ENCODE measurements at regions not wholly inside any gene's neighbourhood (a gene's known extent, or its start where the extent isn't known, plus 50 kb on each side); places are given as distances from the start of the nearest gene placed in this dataset.
"Not testable (repeated sequence)": the region's sequence is repeated elsewhere in the genome, so short reads cannot be mapped to it uniquely, and the experiment has no call there.

GRCh38 chr11:82533628-82534327 is 199.9 kb downstream of the FAM181B start:
- DNase-seq, result no peak

- no peak for DNase-seq
These were observed 203.7 kb downstream of the FAM181B start for GRCh38 chr11:82529936-82530335.

GRCh38 chr11:82527081-82527584 is 206.5 kb downstream of the FAM181B start:
- no peak for DNase-seq

GRCh38 chr11:82523141-82523540 is 210.5 kb downstream of the FAM181B start:
- DNase-seq, result no peak

- peak in 1 of 2 donors; percentile 0 for DNase-seq
These were observed 212.2 kb downstream of the FAM181B start for GRCh38 chr11:82521427-82521826.

- no peak for DNase-seq
These were observed 226.4 kb downstream of the FAM181B start for GRCh38 chr11:82507288-82507687.

GRCh38 chr11:82505379-82505778 is 228.3 kb downstream of the FAM181B start:
- no peak for DNase-seq

GRCh38 chr11:82501174-82501573 is 232.5 kb downstream of the FAM181B start:
- not testable (repeated sequence) for DNase-seq

GRCh38 chr11:82494988-82495432 is 238.7 kb downstream of the FAM181B start:
- DNase-seq, result no peak

- DNase-seq, result no peak
These were observed 258.8 kb downstream of the FAM181B start for GRCh38 chr11:82474876-82475275.

GRCh38 chr11:82465481-82465880 is 268.2 kb downstream of the FAM181B start:
- no peak for DNase-seq

GRCh38 chr11:82462608-82463242 is 270.9 kb downstream of the FAM181B start:
- DNase-seq, result no peak

- DNase-seq, result no peak
These were observed 274.9 kb downstream of the FAM181B start for GRCh38 chr11:82458761-82459160.

GRCh38 chr11:82458147-82458546 is 275.5 kb downstream of the FAM181B start:
- DNase-seq, result no peak

GRCh38 chr11:82450996-82451395 is 282.7 kb downstream of the FAM181B start:
- no peak for DNase-seq

- DNase-seq, result no peak
These were observed 327.1 kb downstream of the FAM181B start for GRCh38 chr11:82406611-82407010.

GRCh38 chr11:82405421-82405820 is 328.2 kb downstream of the FAM181B start:
- DNase-seq, result no peak

GRCh38 chr11:82404981-82405380 is 328.7 kb downstream of the FAM181B start:
- DNase-seq, result no peak

- no peak for DNase-seq
These were observed 329.9 kb downstream of the FAM181B start for GRCh38 chr11:82403640-82404305.

GRCh38 chr11:82398300-82398815 is 335.3 kb downstream of the FAM181B start:
- DNase-seq, result no peak

GRCh38 chr11:82396639-82397038 is 337.0 kb downstream of the FAM181B start:
- DNase-seq, result not testable (repeated sequence)

- DNase-seq, result no peak
These were observed 349.4 kb downstream of the FAM181B start for GRCh38 chr11:82384308-82384707.

GRCh38 chr11:82373781-82374542 is 359.7 kb downstream of the FAM181B start:
- no peak for DNase-seq

Data from CD4-positive, alpha-beta T cell treated with Interleukin-4 for 1 hour (primary cell).